Skeletal muscle tissue (tissue), 3 donors: ENCODE measurements at regions not wholly inside any gene's neighbourhood (a gene's known extent, or its start where the extent isn't known, plus 50 kb on each side); places are given as distances from the start of the nearest gene placed in this dataset.

Experiments used
- H3K27ac ChIP-seq: one replicate; pipeline ENCODE4 v1.7.0; 2013; ENCODE audit warnings: mild to moderate bottlenecking, low read depth, low read length, inconsistent platforms
- H3K27me3 ChIP-seq, 3 donors: one replicate each; pipeline ENCODE4 v1.7.0; 2013; ENCODE audit warnings: low read length in 3 of 3; ENCODE audit not compliant: control insufficient read depth in 3 of 3, insufficient read depth in 3 of 3
- H3K36me3 ChIP-seq, 3 donors: one replicate each; pipeline ENCODE4 v1.7.0; 2013; ENCODE audit warnings: low read length in 3 of 3; ENCODE audit not compliant: control insufficient read depth in 3 of 3, insufficient read depth in 3 of 3
- H3K4me1 ChIP-seq, 3 donors: one replicate each; pipeline ENCODE4 v1.7.0; 2013; ENCODE audit warnings: low read length in 3 of 3, mild to moderate bottlenecking in 3 of 3; ENCODE audit not compliant: control insufficient read depth in 3 of 3, insufficient read depth in 3 of 3
- H3K4me3 ChIP-seq, 3 donors: one replicate each; pipeline ENCODE4 v1.7.0; 2013; ENCODE audit warnings: low read length in 3 of 3
- H3K9ac ChIP-seq, 3 donors: one replicate each; pipeline ENCODE4 v1.7.0; 2013; ENCODE audit warnings: low read length in 3 of 3, mild to moderate bottlenecking in 3 of 3, moderate library complexity in 2 of 3, low read depth in 1 of 3
- H3K9me3 ChIP-seq, 3 donors: one replicate each; pipeline ENCODE4 v1.7.0; 2013; ENCODE audit warnings: low read length in 3 of 3; ENCODE audit not compliant: control insufficient read depth in 3 of 3
- donor health status: Osteomylitis.

GRCh38 chr21:15932726-15933125, 202.9 kb downstream of the USP25 start:
- H3K4me3 ChIP-seq, result no peak overlapping the region
- no peaks in the 10 kb centered on the region for H3K36me3 ChIP-seq
- no peaks in the 10 kb centered on the region for H3K9me3 ChIP-seq
- no peak overlapping the region for H3K27ac ChIP-seq
- peaks cover 0 to 4% (median 2%) of the 10 kb centered on the region in 3 donors for H3K4me1 ChIP-seq
- H3K9ac ChIP-seq, result no peak overlapping the region
- no peaks in the 10 kb centered on the region for H3K27me3 ChIP-seq

DNA sequence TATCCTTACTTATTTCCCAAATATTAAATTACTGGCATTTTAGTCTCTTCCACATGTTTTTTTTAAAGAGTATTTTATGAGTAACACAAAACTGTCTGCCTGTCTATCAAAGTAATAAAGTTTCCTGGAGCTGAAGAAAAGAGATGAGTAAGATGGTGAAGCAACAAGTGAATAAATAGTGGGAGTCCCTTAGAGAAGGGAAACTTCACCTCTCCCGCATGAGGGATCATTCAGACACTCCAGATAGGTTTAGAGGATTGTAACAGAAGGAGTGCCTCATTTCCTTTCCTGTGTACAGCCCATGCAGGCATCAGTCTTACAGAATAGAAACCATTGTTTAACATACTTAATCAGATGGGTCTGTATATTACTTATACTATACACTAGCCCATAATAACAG, 205.7 kb downstream of the USP25 start:
- Histone ChIP-seq H3K27ac (no peak overlapping the region), H3K9me3 (no peaks in the 10 kb centered on the region), H3K36me3 (no peaks in the 10 kb centered on the region), H3K27me3 (no peaks in the 10 kb centered on the region), H3K4me1 (no peaks in the 10 kb centered on the region), H3K4me3 (no peak overlapping the region), H3K9ac (no peak overlapping the region)

DNA sequence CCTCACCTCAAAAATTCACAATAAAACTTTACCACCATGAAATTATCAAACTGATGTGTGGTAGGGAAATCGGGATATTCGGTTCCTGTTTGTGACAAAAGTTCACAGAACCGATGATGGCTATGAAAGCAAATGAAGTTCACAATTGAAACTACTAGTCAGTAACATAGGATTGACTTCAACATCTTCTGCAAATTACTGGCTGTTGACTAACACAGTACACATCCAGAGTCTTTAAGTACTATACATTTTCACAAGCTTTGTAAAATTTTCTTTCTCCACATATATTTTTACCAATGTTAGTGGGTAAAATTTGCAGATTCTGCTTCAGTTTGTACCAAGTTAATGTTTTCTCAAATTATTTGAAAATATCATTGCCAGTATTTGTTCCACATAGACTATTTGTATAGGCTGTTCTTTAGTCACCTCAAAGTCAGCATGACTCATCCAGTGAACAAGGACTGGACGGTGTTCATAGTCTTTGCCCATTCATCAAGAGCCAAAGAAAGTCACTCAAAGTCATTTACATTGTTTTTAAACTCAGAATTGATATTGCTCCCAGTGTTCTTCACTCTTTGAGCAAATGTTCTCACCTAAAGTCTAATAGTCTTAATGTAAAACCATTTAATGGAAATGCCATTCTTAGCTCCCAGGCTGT, 213.4 kb downstream of the USP25 start:
- Histone ChIP-seq H3K9me3 (no peaks in the 10 kb centered on the region), H3K36me3 (no peaks in the 10 kb centered on the region), H3K4me3 (no peak overlapping the region), H3K27me3 (no peaks in the 10 kb centered on the region), H3K4me1 (no peaks in the 10 kb centered on the region), H3K27ac (no peak overlapping the region), H3K9ac (no peak overlapping the region)

GRCh38 chr21:15947677-15948076, 217.9 kb downstream of the USP25 start:
- H3K4me3 ChIP-seq, result no peak overlapping the region
- no peak overlapping the region for H3K27ac ChIP-seq

GRCh38 chr21:15953551-15954116, 223.9 kb downstream of the USP25 start:
- peak overlapping the region in 1 of 3 donors; percentile 9 for H3K4me3 ChIP-seq
- no peak overlapping the region for H3K9ac ChIP-seq
- H3K27me3 ChIP-seq, result no peaks in the 10 kb centered on the region
- no peak overlapping the region for H3K27ac ChIP-seq
- H3K4me1 ChIP-seq, result no peaks in the 10 kb centered on the region
- no peaks in the 10 kb centered on the region for H3K36me3 ChIP-seq
- H3K9me3 ChIP-seq, result peaks cover 3 to 17% (median 7%) of the 10 kb centered on the region in 3 donors

More at GRCh38 chr21:15947677-15948076, 217.9 kb downstream of the USP25 start:
- Histone ChIP-seq H3K9ac (no peak overlapping the region), H3K9me3 (no peaks in the 10 kb centered on the region), H3K27me3 (no peaks in the 10 kb centered on the region), H3K4me1 (no peaks in the 10 kb centered on the region), H3K36me3 (no peaks in the 10 kb centered on the region)

GRCh38 chr21:15964236-15964855, 234.6 kb downstream of the USP25 start:
- no peak overlapping the region for H3K27ac ChIP-seq
- H3K27me3 ChIP-seq, result no peaks in the 10 kb centered on the region
- no peak overlapping the region for H3K9ac ChIP-seq
- H3K9me3 ChIP-seq, result no peaks in the 10 kb centered on the region
- no peak overlapping the region for H3K4me3 ChIP-seq
- no peaks in the 10 kb centered on the region for H3K36me3 ChIP-seq
- H3K4me1 ChIP-seq, result no peaks in the 10 kb centered on the region

DNA sequence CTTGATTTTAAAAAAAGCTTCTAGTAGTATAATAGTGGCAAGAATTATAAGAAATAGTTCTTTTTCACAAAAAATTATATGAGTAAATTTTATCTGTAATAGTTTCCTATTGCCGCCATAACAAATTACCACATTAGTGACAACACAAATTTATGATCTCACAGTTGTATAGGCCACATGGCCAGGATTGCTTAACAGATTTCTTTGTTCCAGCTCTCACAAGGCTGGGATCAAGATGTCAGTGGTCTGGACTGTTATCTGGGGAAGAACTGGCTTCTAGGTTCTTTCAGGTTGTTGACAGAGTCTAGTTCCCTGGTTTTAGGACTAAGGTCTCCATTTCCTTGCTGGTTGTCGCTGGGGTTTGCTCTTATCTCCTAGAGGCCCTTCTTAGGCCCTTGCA, 236.4 kb downstream of the USP25 start:
- no peaks in the 10 kb centered on the region for H3K9me3 ChIP-seq
- H3K4me3 ChIP-seq, result no peak overlapping the region
- H3K36me3 ChIP-seq, result no peaks in the 10 kb centered on the region
- no peak overlapping the region for H3K9ac ChIP-seq
- H3K4me1 ChIP-seq, result no peaks in the 10 kb centered on the region
- no peaks in the 10 kb centered on the region for H3K27me3 ChIP-seq
- H3K27ac ChIP-seq, result no peak overlapping the region

GRCh38 chr21:15966651-15967050, 236.9 kb downstream of the USP25 start:
- no peak overlapping the region for H3K27ac ChIP-seq
- no peaks in the 10 kb centered on the region for H3K9me3 ChIP-seq
- H3K4me1 ChIP-seq, result no peaks in the 10 kb centered on the region
- no peaks in the 10 kb centered on the region for H3K36me3 ChIP-seq
- no peak overlapping the region for H3K4me3 ChIP-seq
- no peaks in the 10 kb centered on the region for H3K27me3 ChIP-seq
- H3K9ac ChIP-seq, result no peak overlapping the region

GRCh38 chr21:15967661-15968060, 237.9 kb downstream of the USP25 start:
- Histone ChIP-seq H3K36me3 (no peaks in the 10 kb centered on the region), H3K9me3 (no peaks in the 10 kb centered on the region), H3K27me3 (no peaks in the 10 kb centered on the region), H3K4me1 (no peaks in the 10 kb centered on the region), H3K27ac (no peak overlapping the region), H3K9ac (no peak overlapping the region), H3K4me3 (no peak overlapping the region)

GRCh38 chr21:15968776-15969310, 239.1 kb downstream of the USP25 start:
- H3K27me3 ChIP-seq, result no peaks in the 10 kb centered on the region
- H3K36me3 ChIP-seq, result no peaks in the 10 kb centered on the region
- H3K9me3 ChIP-seq, result no peaks in the 10 kb centered on the region
- no peaks in the 10 kb centered on the region for H3K4me1 ChIP-seq
- no peak overlapping the region for H3K27ac ChIP-seq
- no peak overlapping the region for H3K9ac ChIP-seq
- H3K4me3 ChIP-seq, result no peak overlapping the region
